ENCODE measurements at regions not wholly inside any gene's neighbourhood (a gene's known extent, or its start where the extent isn't known, plus 50 kb on each side); places are given as distances from the start of the nearest gene placed in this dataset.

GRCh38 chr21:28703861-28704260 lies 288.8 kb downstream of the LTN1 start:
- TF ChIP-seq CTCF (IDR thresholded peaks at IDR 0.05; ENCODE audit: insufficient read depth, low read depth, low read length) (no peak), EZH2 (IDR thresholded peaks at IDR 0.05; ENCODE audit: insufficient read depth, low read length) (no peak)
